ENCODE measurements at regions not wholly inside any gene's neighbourhood (a gene's known extent, or its start where the extent isn't known, plus 50 kb on each side); places are given as distances from the start of the nearest gene placed in this dataset.

- TF ChIP-seq POLR2A (IDR thresholded peaks at IDR 0.05; ENCODE audit: extremely low read depth, insufficient read length) (no peak), CTCF (IDR thresholded peaks at IDR 0.05; ENCODE audit: low read depth, low read length) (no peak), MYC (IDR thresholded peaks at IDR 0.05; ENCODE audit: low read depth, low read length) (no peak)
- TF ChIP-seq, protein P1, sequence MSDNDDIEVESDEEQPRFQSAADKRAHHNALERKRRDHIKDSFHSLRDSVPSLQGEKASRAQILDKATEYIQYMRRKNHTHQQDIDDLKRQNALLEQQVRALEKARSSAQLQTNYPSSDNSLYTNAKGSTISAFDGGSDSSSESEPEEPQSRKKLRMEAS (IDR thresholded peaks at IDR 0.05; ENCODE audit: low read depth, low read length) = no peak
- no peak for DNase-seq (ENCODE audit: low read depth)
- H3K4me3 ChIP-seq (ENCODE audit: low read depth, low read length) = no peak overlapping the region
These were observed 51.1 kb upstream of the PRDX6 start for GRCh38 chr1:173426057-173426456.

DNA sequence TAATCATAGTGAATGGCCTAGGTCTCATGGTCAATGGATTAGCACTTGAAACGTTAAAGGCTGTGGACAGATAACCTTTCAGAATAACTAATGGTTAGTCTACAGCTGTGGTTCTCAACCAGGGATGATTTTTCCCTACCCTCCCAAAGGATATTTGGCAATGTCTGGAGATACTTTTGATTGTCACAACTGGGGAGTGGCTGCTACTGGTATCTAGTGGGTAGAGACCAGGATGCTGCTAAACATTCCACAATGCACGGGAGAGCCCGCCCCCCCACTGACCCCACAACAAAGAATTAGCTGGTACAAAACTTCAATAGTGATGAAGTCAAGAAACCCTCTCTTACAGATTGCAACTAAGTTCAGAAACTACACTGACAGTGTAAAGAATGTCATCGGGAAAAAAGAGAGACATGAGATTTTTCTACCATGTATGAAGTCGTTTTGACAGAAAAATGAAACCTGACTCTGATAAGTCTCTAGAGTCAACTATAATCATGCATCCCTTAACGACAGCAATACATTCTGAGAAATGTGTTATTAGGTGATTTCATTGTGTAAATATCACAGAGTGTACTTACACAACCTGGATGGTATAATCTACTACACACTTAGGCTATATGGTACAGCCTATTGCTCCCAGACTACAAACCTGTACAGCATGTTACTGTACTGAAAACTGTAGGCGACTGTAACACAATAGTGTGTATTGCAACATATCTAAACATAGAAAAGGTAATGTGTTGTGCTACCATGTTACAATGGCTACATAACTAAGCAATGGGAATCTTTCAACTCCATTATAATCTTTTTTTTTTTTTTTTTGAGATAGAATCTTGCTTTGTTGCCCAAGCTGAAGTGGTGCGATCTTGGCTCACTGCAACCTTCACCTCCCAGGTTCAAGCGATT lies 49.7 kb upstream of the PRDX6 start:
- DNase-seq (ENCODE audit: low read depth) = no peak
- H3K4me3 ChIP-seq (ENCODE audit: low read depth, low read length) = no peak overlapping the region
- TF ChIP-seq CTCF (IDR thresholded peaks at IDR 0.05; ENCODE audit: low read depth, low read length) (no peak), POLR2A (IDR thresholded peaks at IDR 0.05; ENCODE audit: extremely low read depth, insufficient read length) (no peak), MYC (IDR thresholded peaks at IDR 0.05; ENCODE audit: low read depth, low read length) (no peak)
- TF ChIP-seq, protein P1 (IDR thresholded peaks at IDR 0.05; ENCODE audit: low read depth, low read length) = no peak

All from NB4 (cell line).